ENCODE measurements at regions not wholly inside any gene's neighbourhood (a gene's known extent, or its start where the extent isn't known, plus 50 kb on each side); places are given as distances from the start of the nearest gene placed in this dataset.

DNA sequence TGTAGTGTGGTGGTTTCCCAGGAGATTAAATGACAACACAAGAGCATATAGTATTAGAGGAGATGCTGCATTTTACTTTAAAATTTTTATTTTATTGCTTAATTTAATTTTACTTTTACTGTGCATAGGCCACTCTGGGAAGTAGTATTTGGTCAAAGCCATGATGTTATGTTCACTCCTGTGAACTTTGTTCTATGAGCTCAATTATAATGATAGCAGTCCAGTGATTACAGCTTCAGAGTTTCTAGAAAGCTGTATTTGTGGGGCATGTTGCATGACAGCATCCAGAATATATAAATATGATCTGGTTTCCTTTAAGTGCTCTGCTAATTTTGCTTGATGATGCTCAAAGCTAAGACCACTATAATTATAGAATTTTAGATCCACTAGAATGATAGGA lies 338.6 kb downstream of the NSUN3 start:
- DNase-seq (ENCODE audit: low spot score) (no peak), ATAC-seq (no peak)
- no peaks in the 10 kb centered on the region for H3K36me3 ChIP-seq (ENCODE audit: insufficient read depth)
- no peak overlapping the region for H3K4me3 ChIP-seq
- H2AFZ ChIP-seq = no peak overlapping the region
- no peaks in the 10 kb centered on the region for H3K36me3 Mint-ChIP-seq (ENCODE audit: low read depth)
- H3K4me3 Mint-ChIP-seq = no peak overlapping the region
- H3K79me2 ChIP-seq (replicated peaks; ENCODE audit: insufficient read depth) = no peaks in the 10 kb centered on the region
- H3K27ac Mint-ChIP-seq = no peak overlapping the region
- no peaks in the 10 kb centered on the region for H3F3A ChIP-seq (replicated peaks; ENCODE audit: low read depth)
- no peaks in the 10 kb centered on the region for H3K9me3 Mint-ChIP-seq
- H3K9me2 ChIP-seq (ENCODE audit: insufficient read depth) = no peaks in the 10 kb centered on the region
- TF ChIP-seq, protein P1, sequence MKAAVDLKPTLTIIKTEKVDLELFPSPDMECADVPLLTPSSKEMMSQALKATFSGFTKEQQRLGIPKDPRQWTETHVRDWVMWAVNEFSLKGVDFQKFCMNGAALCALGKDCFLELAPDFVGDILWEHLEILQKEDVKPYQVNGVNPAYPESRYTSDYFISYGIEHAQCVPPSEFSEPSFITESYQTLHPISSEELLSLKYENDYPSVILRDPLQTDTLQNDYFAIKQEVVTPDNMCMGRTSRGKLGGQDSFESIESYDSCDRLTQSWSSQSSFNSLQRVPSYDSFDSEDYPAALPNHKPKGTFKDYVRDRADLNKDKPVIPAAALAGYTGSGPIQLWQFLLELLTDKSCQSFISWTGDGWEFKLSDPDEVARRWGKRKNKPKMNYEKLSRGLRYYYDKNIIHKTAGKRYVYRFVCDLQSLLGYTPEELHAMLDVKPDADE (IDR thresholded peaks at IDR 0.05) = no peak
- no peak for TF ChIP-seq CREB1 (CRISPR knock-in tag; IDR thresholded peaks at IDR 0.05; ENCODE audit: low read depth)
- no peak for TF ChIP-seq STAT1 (IDR thresholded peaks at IDR 0.05; ENCODE audit: unreplicated experiment)
- TF ChIP-seq EZH2 (IDR thresholded peaks at IDR 0.05; ENCODE audit: low read depth, unreplicated experiment) = no peak
- TF ChIP-seq, protein P2, sequence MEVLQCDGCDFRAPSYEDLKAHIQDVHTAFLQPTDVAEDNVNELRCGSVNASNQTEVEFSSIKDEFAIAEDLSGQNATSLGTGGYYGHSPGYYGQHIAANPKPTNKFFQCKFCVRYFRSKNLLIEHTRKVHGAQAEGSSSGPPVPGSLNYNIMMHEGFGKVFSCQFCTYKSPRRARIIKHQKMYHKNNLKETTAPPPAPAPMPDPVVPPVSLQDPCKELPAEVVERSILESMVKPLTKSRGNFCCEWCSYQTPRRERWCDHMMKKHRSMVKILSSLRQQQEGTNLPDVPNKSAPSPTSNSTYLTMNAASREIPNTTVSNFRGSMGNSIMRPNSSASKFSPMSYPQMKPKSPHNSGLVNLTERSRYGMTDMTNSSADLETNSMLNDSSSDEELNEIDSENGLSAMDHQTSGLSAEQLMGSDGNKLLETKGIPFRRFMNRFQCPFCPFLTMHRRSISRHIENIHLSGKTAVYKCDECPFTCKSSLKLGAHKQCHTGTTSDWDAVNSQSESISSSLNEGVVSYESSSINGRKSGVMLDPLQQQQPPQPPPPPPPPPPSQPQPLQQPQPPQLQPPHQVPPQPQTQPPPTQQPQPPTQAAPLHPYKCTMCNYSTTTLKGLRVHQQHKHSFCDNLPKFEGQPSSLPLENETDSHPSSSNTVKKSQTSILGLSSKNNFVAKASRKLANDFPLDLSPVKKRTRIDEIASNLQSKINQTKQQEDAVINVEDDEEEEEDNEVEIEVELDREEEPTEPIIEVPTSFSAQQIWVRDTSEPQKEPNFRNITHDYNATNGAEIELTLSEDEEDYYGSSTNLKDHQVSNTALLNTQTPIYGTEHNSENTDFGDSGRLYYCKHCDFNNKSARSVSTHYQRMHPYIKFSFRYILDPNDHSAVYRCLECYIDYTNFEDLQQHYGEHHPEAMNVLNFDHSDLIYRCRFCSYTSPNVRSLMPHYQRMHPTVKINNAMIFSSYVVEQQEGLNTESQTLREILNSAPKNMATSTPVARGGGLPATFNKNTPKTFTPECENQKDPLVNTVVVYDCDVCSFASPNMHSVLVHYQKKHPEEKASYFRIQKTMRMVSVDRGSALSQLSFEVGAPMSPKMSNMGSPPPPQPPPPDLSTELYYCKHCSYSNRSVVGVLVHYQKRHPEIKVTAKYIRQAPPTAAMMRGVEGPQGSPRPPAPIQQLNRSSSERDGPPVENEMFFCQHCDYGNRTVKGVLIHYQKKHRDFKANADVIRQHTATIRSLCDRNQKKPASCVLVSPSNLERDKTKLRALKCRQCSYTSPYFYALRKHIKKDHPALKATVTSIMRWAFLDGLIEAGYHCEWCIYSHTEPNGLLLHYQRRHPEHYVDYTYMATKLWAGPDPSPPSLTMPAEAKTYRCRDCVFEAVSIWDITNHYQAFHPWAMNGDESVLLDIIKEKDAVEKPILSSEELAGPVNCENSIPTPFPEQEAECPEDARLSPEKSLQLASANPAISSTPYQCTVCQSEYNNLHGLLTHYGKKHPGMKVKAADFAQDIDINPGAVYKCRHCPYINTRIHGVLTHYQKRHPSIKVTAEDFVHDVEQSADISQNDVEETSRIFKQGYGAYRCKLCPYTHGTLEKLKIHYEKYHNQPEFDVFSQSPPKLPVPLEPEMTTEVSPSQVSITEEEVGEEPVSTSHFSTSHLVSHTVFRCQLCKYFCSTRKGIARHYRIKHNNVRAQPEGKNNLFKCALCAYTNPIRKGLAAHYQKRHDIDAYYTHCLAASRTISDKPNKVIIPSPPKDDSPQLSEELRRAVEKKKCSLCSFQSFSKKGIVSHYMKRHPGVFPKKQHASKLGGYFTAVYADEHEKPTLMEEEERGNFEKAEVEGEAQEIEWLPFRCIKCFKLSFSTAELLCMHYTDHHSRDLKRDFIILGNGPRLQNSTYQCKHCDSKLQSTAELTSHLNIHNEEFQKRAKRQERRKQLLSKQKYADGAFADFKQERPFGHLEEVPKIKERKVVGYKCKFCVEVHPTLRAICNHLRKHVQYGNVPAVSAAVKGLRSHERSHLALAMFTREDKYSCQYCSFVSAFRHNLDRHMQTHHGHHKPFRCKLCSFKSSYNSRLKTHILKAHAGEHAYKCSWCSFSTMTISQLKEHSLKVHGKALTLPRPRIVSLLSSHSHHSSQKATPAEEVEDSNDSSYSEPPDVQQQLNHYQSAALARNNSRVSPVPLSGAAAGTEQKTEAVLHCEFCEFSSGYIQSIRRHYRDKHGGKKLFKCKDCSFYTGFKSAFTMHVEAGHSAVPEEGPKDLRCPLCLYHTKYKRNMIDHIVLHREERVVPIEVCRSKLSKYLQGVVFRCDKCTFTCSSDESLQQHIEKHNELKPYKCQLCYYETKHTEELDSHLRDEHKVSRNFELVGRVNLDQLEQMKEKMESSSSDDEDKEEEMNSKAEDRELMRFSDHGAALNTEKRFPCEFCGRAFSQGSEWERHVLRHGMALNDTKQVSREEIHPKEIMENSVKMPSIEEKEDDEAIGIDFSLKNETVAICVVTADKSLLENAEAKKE (CRISPR knock-in tag; IDR thresholded peaks at IDR 0.05) = no peak
- TF ChIP-seq, protein P3, sequence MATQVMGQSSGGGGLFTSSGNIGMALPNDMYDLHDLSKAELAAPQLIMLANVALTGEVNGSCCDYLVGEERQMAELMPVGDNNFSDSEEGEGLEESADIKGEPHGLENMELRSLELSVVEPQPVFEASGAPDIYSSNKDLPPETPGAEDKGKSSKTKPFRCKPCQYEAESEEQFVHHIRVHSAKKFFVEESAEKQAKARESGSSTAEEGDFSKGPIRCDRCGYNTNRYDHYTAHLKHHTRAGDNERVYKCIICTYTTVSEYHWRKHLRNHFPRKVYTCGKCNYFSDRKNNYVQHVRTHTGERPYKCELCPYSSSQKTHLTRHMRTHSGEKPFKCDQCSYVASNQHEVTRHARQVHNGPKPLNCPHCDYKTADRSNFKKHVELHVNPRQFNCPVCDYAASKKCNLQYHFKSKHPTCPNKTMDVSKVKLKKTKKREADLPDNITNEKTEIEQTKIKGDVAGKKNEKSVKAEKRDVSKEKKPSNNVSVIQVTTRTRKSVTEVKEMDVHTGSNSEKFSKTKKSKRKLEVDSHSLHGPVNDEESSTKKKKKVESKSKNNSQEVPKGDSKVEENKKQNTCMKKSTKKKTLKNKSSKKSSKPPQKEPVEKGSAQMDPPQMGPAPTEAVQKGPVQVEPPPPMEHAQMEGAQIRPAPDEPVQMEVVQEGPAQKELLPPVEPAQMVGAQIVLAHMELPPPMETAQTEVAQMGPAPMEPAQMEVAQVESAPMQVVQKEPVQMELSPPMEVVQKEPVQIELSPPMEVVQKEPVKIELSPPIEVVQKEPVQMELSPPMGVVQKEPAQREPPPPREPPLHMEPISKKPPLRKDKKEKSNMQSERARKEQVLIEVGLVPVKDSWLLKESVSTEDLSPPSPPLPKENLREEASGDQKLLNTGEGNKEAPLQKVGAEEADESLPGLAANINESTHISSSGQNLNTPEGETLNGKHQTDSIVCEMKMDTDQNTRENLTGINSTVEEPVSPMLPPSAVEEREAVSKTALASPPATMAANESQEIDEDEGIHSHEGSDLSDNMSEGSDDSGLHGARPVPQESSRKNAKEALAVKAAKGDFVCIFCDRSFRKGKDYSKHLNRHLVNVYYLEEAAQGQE (IDR thresholded peaks at IDR 0.05; ENCODE audit: unreplicated experiment) = no peak
- H3K27me3 Mint-ChIP-seq (ENCODE audit: insufficient read depth, low read depth, poor library complexity) = no peaks in the 10 kb centered on the region
- no peaks in the 10 kb centered on the region for H3K27me3 ChIP-seq (ENCODE audit: insufficient read depth)
- H4K20me1 ChIP-seq (replicated peaks; ENCODE audit: insufficient read depth) = no peaks in the 10 kb centered on the region
- peaks cover 3% of the 10 kb centered on the region; the same call in 1 of the 3 replicates for H3K4me1 Mint-ChIP-seq
- H3K4me2 ChIP-seq = no peak overlapping the region
- H3K4me1 ChIP-seq (ENCODE audit: insufficient read depth) = no peaks in the 10 kb centered on the region; the same call in 1 of the 2 replicates
- H3K27ac ChIP-seq (ENCODE audit: low read depth) = no peak overlapping the region

Measured in GM23338 (cell line).